Muscle of leg (tissue), 3 donors: ENCODE measurements at regions not wholly inside any gene's neighbourhood (a gene's known extent, or its start where the extent isn't known, plus 50 kb on each side); places are given as distances from the start of the nearest gene placed in this dataset.
"Not testable (repeated sequence)": the region's sequence is repeated elsewhere in the genome, so short reads cannot be mapped to it uniquely, and the experiment has no call there.

Source experiments
- DNase-seq: peaks from one replicate; pipeline ENCODE4 v3.0.0; 2013
- H3K27ac ChIP-seq: one replicate; pipeline ENCODE4 v1.5.1; 2013; ENCODE audit warnings: mild to moderate bottlenecking, low read length, control low read depth
- H3K27me3 ChIP-seq: one replicate; pipeline ENCODE4 v1.6.1; 2013; ENCODE audit warnings: low read length; ENCODE audit not compliant: control insufficient read depth, insufficient read depth
- H3K36me3 ChIP-seq: one replicate; pipeline ENCODE4 v1.6.1; 2013; ENCODE audit warnings: low read length; ENCODE audit not compliant: control insufficient read depth, insufficient read depth
- H3K4me1 ChIP-seq: one replicate; pipeline ENCODE4 v1.6.1; 2013; ENCODE audit warnings: low read length; ENCODE audit not compliant: control insufficient read depth, insufficient read depth
- H3K4me3 ChIP-seq: one replicate; pipeline ENCODE4 v1.5.1; 2013; ENCODE audit warnings: low read length, control low read depth
- H3K9me3 ChIP-seq: replicated peaks from 2 replicates; pipeline ENCODE4 v1.6.1; 2013; ENCODE audit warnings: low read depth, low read length; ENCODE audit not compliant: control insufficient read depth
- WGBS: methylation state at CpG from one replicate; pipeline ENCODE4 v1.1.5; 2013; ENCODE audit warnings: missing lambda C conversion rate; ENCODE audit not compliant: insufficient coverage; 5-methylcytosine and 5-hydroxymethylcytosine counted together

- no peak overlapping the region for H3K4me3 ChIP-seq
- H3K9me3 ChIP-seq, result no peaks in the 10 kb centered on the region
- DNase-seq, result no peak
- H3K27me3 ChIP-seq, result no peaks in the 10 kb centered on the region
- WGBS, result 100% methylated on average over 1 of the region's 4 CpGs
- H3K4me1 ChIP-seq, result no peaks in the 10 kb centered on the region
- H3K36me3 ChIP-seq, result no peaks in the 10 kb centered on the region
- H3K27ac ChIP-seq, result no peak overlapping the region
These were observed 54.8 kb upstream of the HMGB1 start for GRCh38 chr13:30520571-30520970.

- whole genome bisulfite sequencing, result no CpG with 5 or more reads among the region's 2 CpGs
- DNase-seq, result no peak
- Histone ChIP-seq H3K4me3 (no peak overlapping the region), H3K27ac (no peak overlapping the region), H3K27me3 (no peaks in the 10 kb centered on the region), H3K9me3 (no peaks in the 10 kb centered on the region), H3K36me3 (no peaks in the 10 kb centered on the region), H3K4me1 (no peaks in the 10 kb centered on the region)
These were observed 57.5 kb upstream of the HMGB1 start for GRCh38 chr13:30523211-30523610.

- WGBS, result no CpG with 5 or more reads among the region's 1 CpG
- H3K27ac ChIP-seq, DNase-seq, H3K36me3 ChIP-seq, H3K27me3 ChIP-seq, H3K9me3 ChIP-seq, H3K4me3 ChIP-seq, H3K4me1 ChIP-seq: not testable (repeated sequence)
These were observed 58.1 kb upstream of the HMGB1 start for GRCh38 chr13:30523817-30524216.

- not testable (repeated sequence) for DNase-seq, H3K4me3 ChIP-seq, H3K36me3 ChIP-seq, H3K27ac ChIP-seq, H3K4me1 ChIP-seq, H3K27me3 ChIP-seq, H3K9me3 ChIP-seq
- WGBS, result no CpG with 5 or more reads among the region's 1 CpG
These were observed 59.5 kb upstream of the HMGB1 start for GRCh38 chr13:30525212-30525611.

GRCh38 chr13:30526612-30527495 lies 61.1 kb upstream of the HMGB1 start:
- WGBS, result 35% methylated on average over 15 of the region's 21 CpGs
- H3K9me3 ChIP-seq, result no peaks in the 10 kb centered on the region
- no peak overlapping the region for H3K4me3 ChIP-seq
- H3K27ac ChIP-seq, result no peak overlapping the region
- H3K27me3 ChIP-seq, result no peaks in the 10 kb centered on the region
- peak; percentile 34 for DNase-seq
- H3K36me3 ChIP-seq, result no peaks in the 10 kb centered on the region
- no peaks in the 10 kb centered on the region for H3K4me1 ChIP-seq

DNA sequence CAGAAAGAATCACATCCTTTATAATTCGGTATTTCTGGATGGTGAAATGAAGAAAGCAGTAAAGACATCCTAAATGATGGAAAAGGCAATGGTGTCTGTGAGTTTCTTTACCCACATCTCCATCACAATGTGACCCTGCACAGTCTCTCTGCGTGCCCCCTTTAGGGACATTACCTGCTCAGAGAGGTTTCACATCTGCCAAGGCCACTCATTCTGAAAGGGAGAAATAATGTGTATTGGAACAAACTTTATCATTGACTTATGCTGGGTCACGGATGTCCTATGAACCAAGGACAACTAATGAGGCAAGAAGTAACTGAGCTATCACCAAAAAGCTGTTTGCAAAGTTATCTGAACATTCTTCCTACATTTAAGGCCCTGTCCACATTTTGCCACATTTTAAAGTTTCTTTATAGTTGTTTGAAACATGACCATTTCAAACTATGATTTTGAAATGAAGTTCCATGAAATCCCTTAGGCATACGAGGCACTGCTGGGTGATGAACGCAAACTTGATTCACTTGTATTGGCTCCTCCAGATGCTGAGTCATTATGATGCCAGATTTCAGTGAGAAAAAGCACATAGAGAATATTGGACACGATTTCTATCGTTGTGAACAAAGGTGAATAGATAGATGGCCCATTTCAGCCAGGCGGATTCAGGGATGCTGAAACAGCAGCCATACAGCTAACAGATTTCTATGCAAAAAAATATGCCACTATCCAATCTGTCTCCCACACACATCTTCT lies 63.5 kb upstream of the HMGB1 start:
- 94% methylated on average over 4 of the region's 8 CpGs for WGBS
- Histone ChIP-seq H3K27me3 (no peaks in the 10 kb centered on the region), H3K4me3 (no peak overlapping the region)

GRCh38 chr13:30535046-30535445 lies 69.3 kb upstream of the HMGB1 start:
- 30% methylated on average over 1 of the region's 2 CpGs for WGBS
- Histone ChIP-seq H3K4me1 (no peaks in the 10 kb centered on the region), H3K9me3 (no peaks in the 10 kb centered on the region), H3K4me3 (no peak overlapping the region), H3K27ac (no peak overlapping the region), H3K36me3 (no peaks in the 10 kb centered on the region), H3K27me3 (no peaks in the 10 kb centered on the region)
- DNase-seq, result peak; percentile 53

More for the DNA sequence above, 63.5 kb upstream of the HMGB1 start:
- H3K36me3 ChIP-seq, result no peaks in the 10 kb centered on the region
- DNase-seq, result no peak
- H3K9me3 ChIP-seq, result no peaks in the 10 kb centered on the region
- no peaks in the 10 kb centered on the region for H3K4me1 ChIP-seq
- no peak overlapping the region for H3K27ac ChIP-seq

DNA sequence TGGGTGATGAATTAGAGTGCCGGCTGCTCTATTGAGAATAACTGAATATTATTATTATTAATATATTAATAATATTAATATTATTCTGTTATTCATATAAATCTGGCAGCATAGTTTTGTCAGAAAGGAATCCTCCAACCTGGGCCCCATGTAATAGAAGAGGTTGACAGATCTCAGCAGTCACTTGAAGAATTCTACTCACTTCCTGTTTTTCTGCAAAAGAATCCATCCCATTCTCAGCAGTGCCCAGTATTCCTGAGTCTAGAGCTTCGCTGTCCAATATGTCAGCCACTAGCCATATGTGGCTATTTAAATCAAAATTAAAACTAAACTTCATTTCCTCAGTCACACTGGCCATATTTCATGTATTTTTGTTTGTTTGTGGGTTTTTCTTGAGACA lies 72.4 kb upstream of the USPL1 start:
- H3K4me3 ChIP-seq, result no peak overlapping the region
- H3K36me3 ChIP-seq, result no peaks in the 10 kb centered on the region
- H3K9me3 ChIP-seq, result no peaks in the 10 kb centered on the region
- no CpG with 5 or more reads among the region's 2 CpGs for WGBS
- no peaks in the 10 kb centered on the region for H3K4me1 ChIP-seq
- H3K27ac ChIP-seq, result no peak overlapping the region
- no peaks in the 10 kb centered on the region for H3K27me3 ChIP-seq
- DNase-seq, result no peak

DNA sequence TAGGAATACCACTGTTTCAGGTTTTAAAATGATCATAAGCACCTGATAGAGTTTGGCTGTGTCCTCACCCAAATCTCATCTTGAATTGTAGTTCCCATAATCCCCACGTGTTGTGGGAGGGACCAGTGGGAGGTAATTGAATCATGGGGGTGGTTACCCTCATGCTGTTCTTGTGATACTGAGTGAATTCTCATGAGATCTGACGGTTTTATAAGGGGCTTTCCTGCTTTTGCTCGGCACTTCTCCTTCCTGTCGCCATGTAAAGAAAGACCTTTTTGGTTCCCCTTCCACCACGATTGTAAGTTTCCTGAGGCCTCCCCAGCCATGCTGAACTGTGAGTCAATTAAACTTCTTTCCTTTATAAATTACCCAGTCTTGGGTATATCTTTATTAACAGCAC lies 69.7 kb upstream of the USPL1 start:
- H3K9me3 ChIP-seq, DNase-seq: not testable (repeated sequence)

DNA sequence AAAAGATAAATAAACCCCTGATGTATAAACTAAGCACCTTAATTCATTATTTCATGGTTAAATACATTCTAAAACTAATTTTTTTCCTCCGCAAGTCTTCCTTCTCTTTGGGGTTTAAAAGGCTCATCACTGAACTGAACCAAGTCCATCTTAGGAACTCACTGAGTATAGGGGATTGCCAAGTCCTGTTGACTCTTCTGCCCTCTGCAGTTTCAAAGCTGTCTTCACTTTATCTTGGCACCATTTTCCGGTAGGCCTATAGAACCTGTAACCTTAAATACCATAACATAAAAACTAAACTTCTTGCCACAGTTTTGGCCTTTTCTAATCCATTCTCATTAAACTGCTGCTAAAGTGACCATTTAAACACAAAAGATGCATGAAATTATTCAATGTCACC lies 66.5 kb upstream of the USPL1 start:
- DNase-seq, result peak; percentile 32
- Histone ChIP-seq H3K4me1 (no peaks in the 10 kb centered on the region), H3K36me3 (no peaks in the 10 kb centered on the region), H3K9me3 (no peaks in the 10 kb centered on the region), H3K4me3 (no peak overlapping the region), H3K27me3 (no peaks in the 10 kb centered on the region), H3K27ac (no peak overlapping the region)
- WGBS, result 50% methylated on average over 1 of the region's 2 CpGs

More for the DNA sequence above, 69.7 kb upstream of the USPL1 start:
- H3K36me3 ChIP-seq, H3K27me3 ChIP-seq, H3K4me1 ChIP-seq, H3K4me3 ChIP-seq, H3K27ac ChIP-seq: not testable (repeated sequence)
- WGBS, result 31% methylated on average over 4 of the region's 5 CpGs
